Left lung (tissue), 4 donors: ENCODE measurements at regions not wholly inside any gene's neighbourhood (a gene's known extent, or its start where the extent isn't known, plus 50 kb on each side); places are given as distances from the start of the nearest gene placed in this dataset.
A peak's percentile ranks its signal among the peaks of the same experiment; 100 is the strongest.

Experiments used
- ATAC-seq: fragments of 200-7000 bp; cut with Tn5 transposase; one replicate; pipeline ENCODE4 v1.9.1; 2020; ENCODE audit warnings: moderate library complexity
- DNase-seq, 4 donors: peaks; one replicate each; pipeline ENCODE4 v3.0.0-alpha.2; 2013 to 2020
- H3K27ac ChIP-seq, 2 donors: fragments of 200-600 bp; sonication (generic) in 1 of 2; one replicate each; pipeline versions ENCODE4 v1.5.0 to v1.8.0; 2020 to 2021
- H3K27me3 ChIP-seq, 2 donors: fragments of 200-600 bp; sonication (generic) in 1 of 2; one replicate each; pipeline versions ENCODE4 v1.5.0 to v1.8.0; 2020 to 2021
- H3K36me3 ChIP-seq, 2 donors: fragments of 200-600 bp; sonication (generic) in 1 of 2; one replicate each; pipeline versions ENCODE4 v1.5.0 to v1.8.0; 2020 to 2021
- H3K4me1 ChIP-seq, 2 donors: fragments of 200-600 bp; one replicate each; pipeline ENCODE4 v1.8.0; 2021
- H3K4me3 ChIP-seq, 2 donors: fragments of 200-600 bp; sonication (generic) in 1 of 2; one replicate each; pipeline versions ENCODE4 v1.5.0 to v1.8.0; 2020 to 2021; ENCODE audit warnings: mild to moderate bottlenecking in 1 of 2
- H3K9me3 ChIP-seq, 2 donors: fragments of 200-600 bp; sonication (generic) in 1 of 2; one replicate each; pipeline versions ENCODE4 v1.5.0 to v1.8.0; 2020 to 2021
- intact Hi-C, 2 donors: fragments of 100-400 bp; cut with DNase I; formaldehyde crosslinking; loops; one replicate each; pipeline versions ENCODE4 v1.11.2 to v1.14.2; 2022
- TF ChIP-seq, protein P1 (sequence below), 2 donors: fragments of 200-600 bp; sonication (generic) in 1 of 2; IDR thresholded peaks; one replicate each; pipeline versions ENCODE4 v1.5.0 to v1.8.0; 2021; ENCODE audit warnings: antibody characterized with exemption in 2 of 2
- donor health status: DM: no; HTN: yes; CAD: no.
- donor health status: DM: no; HTN: no; CAD: no.

DNA sequence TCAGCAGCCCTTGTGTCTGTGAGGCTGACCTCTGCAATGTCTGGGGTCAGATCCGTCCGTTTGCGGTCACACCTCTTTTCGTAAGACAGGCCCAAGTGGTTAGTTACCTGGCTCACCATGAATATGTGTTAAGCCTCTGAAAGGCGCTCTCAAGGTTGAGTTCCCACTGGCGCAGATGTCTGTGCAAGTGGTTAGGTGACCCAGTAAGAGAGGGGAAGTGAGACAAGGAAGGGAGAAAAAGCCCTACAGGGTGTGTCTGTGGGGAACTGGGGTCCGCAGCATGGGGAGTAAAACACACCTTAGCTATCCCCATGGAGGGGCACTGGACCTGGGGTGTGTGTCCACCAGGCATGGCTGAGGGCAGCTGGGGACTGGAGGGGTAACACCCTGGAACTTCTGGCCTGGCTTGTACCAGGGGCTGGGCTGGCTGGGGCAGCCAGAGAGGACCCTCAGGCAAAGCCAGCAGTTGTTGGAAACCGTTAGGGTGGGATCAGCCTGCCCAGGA, 391.6 kb upstream of the PROK2 start:
- peaks cover 0 to 16% of the 10 kb centered on the region in 2 donors for H3K27me3 ChIP-seq
- H3K9me3 ChIP-seq = no peaks in the 10 kb centered on the region
- TF ChIP-seq, protein P1, sequence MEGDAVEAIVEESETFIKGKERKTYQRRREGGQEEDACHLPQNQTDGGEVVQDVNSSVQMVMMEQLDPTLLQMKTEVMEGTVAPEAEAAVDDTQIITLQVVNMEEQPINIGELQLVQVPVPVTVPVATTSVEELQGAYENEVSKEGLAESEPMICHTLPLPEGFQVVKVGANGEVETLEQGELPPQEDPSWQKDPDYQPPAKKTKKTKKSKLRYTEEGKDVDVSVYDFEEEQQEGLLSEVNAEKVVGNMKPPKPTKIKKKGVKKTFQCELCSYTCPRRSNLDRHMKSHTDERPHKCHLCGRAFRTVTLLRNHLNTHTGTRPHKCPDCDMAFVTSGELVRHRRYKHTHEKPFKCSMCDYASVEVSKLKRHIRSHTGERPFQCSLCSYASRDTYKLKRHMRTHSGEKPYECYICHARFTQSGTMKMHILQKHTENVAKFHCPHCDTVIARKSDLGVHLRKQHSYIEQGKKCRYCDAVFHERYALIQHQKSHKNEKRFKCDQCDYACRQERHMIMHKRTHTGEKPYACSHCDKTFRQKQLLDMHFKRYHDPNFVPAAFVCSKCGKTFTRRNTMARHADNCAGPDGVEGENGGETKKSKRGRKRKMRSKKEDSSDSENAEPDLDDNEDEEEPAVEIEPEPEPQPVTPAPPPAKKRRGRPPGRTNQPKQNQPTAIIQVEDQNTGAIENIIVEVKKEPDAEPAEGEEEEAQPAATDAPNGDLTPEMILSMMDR (IDR thresholded peaks at IDR 0.05) = no peak
- H3K27ac ChIP-seq = peak overlapping the region in 1 of 2 donors; percentile 15
- ATAC-seq (peak; percentile 31), DNase-seq (no peak)
- no peak overlapping the region for H3K4me3 ChIP-seq
- H3K36me3 ChIP-seq = no peaks in the 10 kb centered on the region
- intact Hi-C loops = no loop called here
- H3K4me1 ChIP-seq = peaks cover 12 to 23% of the 10 kb centered on the region in 2 donors

DNA sequence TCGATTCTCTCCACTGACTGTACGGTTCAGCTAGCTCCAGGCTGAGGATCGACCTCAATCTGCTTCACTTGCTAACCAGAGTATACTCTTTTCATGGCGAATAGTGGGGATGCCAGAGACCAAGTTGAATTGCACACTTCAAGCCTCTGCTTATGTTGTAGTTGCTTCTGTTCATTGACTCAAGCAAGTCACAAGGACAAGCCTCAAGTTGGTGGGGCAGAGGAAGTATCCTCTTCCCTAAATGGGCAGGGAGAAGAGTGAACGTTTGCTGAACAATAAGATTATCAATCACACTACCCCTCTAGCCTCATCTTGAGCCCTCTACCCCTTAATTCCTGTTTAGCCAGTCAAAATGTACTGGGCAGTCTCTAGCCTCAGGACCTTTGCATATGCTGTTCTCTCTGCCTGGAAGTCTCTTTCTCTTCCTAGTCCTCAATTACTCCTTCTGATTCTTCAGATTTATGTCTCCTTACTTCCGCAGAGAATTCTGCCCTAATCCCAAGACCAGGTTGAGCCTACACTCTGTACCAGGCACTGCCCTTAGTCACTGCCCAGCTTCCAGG, 390.4 kb upstream of the PROK2 start:
- Histone ChIP-seq H3K9me3 (no peaks in the 10 kb centered on the region), H3K36me3 (no peaks in the 10 kb centered on the region), H3K27ac (no peak overlapping the region), H3K4me3 (no peak overlapping the region), H3K4me1 (peaks cover 12 to 23% of the 10 kb centered on the region in 2 donors), H3K27me3 (peaks cover 0 to 16% of the 10 kb centered on the region in 2 donors)
- no peak for DNase-seq
- intact Hi-C loops = no loop called here
- TF ChIP-seq, protein P1 (IDR thresholded peaks at IDR 0.05) = no peak
- ATAC-seq = no peak

DNA sequence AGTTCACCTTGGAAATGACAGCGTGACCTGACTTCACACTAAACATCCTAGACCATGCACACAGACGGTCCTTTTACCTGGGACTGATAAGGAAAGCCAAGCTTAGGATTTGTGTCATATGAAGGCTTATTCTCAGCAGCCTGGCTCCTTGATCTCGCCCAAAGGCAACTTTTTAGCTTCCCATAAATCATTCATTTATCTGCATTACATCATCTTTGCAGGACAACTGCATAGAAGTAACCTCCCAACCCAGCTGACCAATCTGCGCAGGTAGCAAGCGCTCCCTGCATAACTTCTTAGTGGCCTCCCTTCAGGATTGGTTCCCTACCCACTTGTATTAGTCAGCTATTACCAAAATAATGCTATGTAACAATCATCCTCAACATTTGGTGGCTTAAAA, 389.9 kb upstream of the PROK2 start:
- no peak overlapping the region for H3K27ac ChIP-seq
- TF ChIP-seq, protein P1 (IDR thresholded peaks at IDR 0.05) = no peak

DNA sequence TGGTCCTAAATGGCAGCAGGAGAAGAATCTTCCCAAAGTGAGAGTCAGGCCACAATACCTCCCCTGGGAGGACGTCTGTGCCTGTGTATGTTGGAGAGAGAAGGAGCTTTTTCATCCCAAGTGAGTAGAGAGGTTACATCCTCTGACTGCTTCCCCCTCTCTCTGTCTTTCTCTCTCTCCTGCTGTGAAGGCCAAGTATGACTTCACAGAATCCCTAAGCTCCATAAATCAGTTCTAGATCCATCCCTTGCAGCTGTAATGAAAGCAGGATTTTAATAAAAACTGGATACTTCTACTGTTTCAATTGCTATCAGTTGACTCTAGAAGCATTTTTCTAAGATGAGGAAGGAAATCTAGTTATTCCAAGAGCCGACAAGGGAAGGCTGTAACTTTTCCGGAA, 389.1 kb upstream of the PROK2 start:
- H3K36me3 ChIP-seq = no peaks in the 10 kb centered on the region
- no peak overlapping the region for H3K27ac ChIP-seq
- TF ChIP-seq, protein P1 (IDR thresholded peaks at IDR 0.05) = no peak
- ATAC-seq (no peak), DNase-seq (no peak)
- H3K4me1 ChIP-seq = peaks cover 12 to 23% of the 10 kb centered on the region in 2 donors
- no peak overlapping the region for H3K4me3 ChIP-seq
- intact Hi-C loops = no loop called here
- no peaks in the 10 kb centered on the region for H3K9me3 ChIP-seq
- peaks cover 0 to 16% of the 10 kb centered on the region in 2 donors for H3K27me3 ChIP-seq

More for the DNA sequence above, 389.9 kb upstream of the PROK2 start:
- intact Hi-C loops = no loop called here
- Histone ChIP-seq H3K4me1 (peaks cover 12 to 23% of the 10 kb centered on the region in 2 donors), H3K36me3 (no peaks in the 10 kb centered on the region), H3K9me3 (no peaks in the 10 kb centered on the region), H3K27me3 (peaks cover 0 to 16% of the 10 kb centered on the region in 2 donors), H3K4me3 (no peak overlapping the region)
- ATAC-seq (no peak), DNase-seq (no peak)

DNA sequence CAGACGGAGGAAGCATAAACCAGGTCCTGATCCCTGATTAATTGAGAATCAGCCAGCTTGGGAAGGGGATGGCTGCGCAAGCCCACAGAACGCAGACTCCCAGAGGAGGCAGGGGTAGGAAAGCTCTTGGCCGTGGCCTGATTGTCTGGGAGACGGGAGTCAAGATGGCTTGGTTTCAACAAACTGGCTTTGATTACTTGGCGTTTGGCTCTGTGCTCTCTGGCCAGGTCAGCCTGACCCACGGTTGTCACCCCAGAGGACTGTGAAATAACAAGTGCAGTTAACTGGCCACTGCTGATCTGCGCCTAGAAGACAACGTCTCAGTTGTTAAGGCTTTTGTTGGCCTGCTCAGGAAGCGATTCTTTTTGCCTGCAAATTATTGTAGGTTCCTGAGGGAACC, 387.0 kb upstream of the PROK2 start:
- H3K27ac ChIP-seq = no peak overlapping the region
- intact Hi-C loops = no loop called here
- ATAC-seq = no peak

More for the DNA sequence above, 387.0 kb upstream of the PROK2 start:
- Histone ChIP-seq H3K4me1 (peaks cover 3 to 14% of the 10 kb centered on the region in 2 donors), H3K36me3 (no peaks in the 10 kb centered on the region), H3K4me3 (no peak overlapping the region), H3K9me3 (no peaks in the 10 kb centered on the region), H3K27me3 (peaks cover 0 to 5% of the 10 kb centered on the region in 2 donors)
- DNase-seq = no peak
- TF ChIP-seq, protein P1 (IDR thresholded peaks at IDR 0.05) = no peak
